CMK (cell line): ENCODE measurements at regions not wholly inside any gene's neighbourhood (a gene's known extent, or its start where the extent isn't known, plus 50 kb on each side); places are given as distances from the start of the nearest gene placed in this dataset.
"Not testable (repeated sequence)": the region's sequence is repeated elsewhere in the genome, so short reads cannot be mapped to it uniquely, and the experiment has no call there.

Source experiments
- DNase-seq: peaks from one replicate; pipeline ENCODE4 v3.0.0-alpha.2; 2010; ENCODE audit warnings: low read depth

- DNase-seq = no peak
Observed at GRCh38 chr20:50329981-50330503, 139.4 kb downstream of the CEBPB start.

- DNase-seq = no peak
Observed at GRCh38 chr20:50330504-50331313, 140.1 kb downstream of the CEBPB start.

- no peak for DNase-seq
Observed at GRCh38 chr20:50331469-50332363, 141.1 kb downstream of the CEBPB start.

- DNase-seq = no peak
Observed at GRCh38 chr20:50332491-50332980, 141.9 kb downstream of the CEBPB start.

- DNase-seq = no peak
Observed at GRCh38 chr20:50333131-50333670, 142.6 kb downstream of the CEBPB start.

- no peak for DNase-seq
Observed at GRCh38 chr20:50333812-50334211, 143.2 kb downstream of the CEBPB start.

GRCh38 chr20:50334512-50334911, 143.9 kb downstream of the CEBPB start:
- not testable (repeated sequence) for DNase-seq

GRCh38 chr20:50335105-50335504, 144.5 kb downstream of the CEBPB start:
- DNase-seq = no peak

- no peak for DNase-seq
Observed at GRCh38 chr20:50335866-50336265, 145.2 kb downstream of the CEBPB start.

- no peak for DNase-seq
Observed at GRCh38 chr20:50336661-50337060, 146.0 kb downstream of the CEBPB start.

GRCh38 chr20:50337521-50338466, 147.2 kb downstream of the CEBPB start:
- no peak for DNase-seq

GRCh38 chr20:50338479-50339391, 148.1 kb downstream of the CEBPB start:
- DNase-seq = no peak

GRCh38 chr20:50339466-50339901, 148.9 kb downstream of the CEBPB start:
- no peak for DNase-seq

GRCh38 chr20:50340541-50340940, 149.9 kb downstream of the CEBPB start:
- DNase-seq = no peak

- DNase-seq = no peak
Observed at GRCh38 chr20:50341050-50341449, 150.4 kb downstream of the CEBPB start.

- no peak for DNase-seq
Observed at GRCh38 chr20:50341880-50342637, 151.4 kb downstream of the CEBPB start.

GRCh38 chr20:50342638-50343102, 152.0 kb downstream of the CEBPB start:
- no peak for DNase-seq

- no peak for DNase-seq
Observed at GRCh38 chr20:50343125-50343489, 152.5 kb downstream of the CEBPB start.

- no peak for DNase-seq
Observed at GRCh38 chr20:50343490-50344179, 153.0 kb downstream of the CEBPB start.
